ENCODE measurements at regions not wholly inside any gene's neighbourhood (a gene's known extent, or its start where the extent isn't known, plus 50 kb on each side); places are given as distances from the start of the nearest gene placed in this dataset.

- POLR2A ChIA-PET, result no interaction called here
- CTCF ChIA-PET, result no interaction called here
- DNase-seq, result no peak
- WGBS (ENCODE audit: insufficient coverage), result 100% methylated on average over 1 of the region's 1 CpG
- Histone ChIP-seq H3K27ac (ENCODE audit: insufficient read depth in 1 of 2, low read depth in 1 of 2, low read length in 2 of 2, poor library complexity in 1 of 2, severe bottlenecking in 2 of 2) (no peak overlapping the region), H3K9me3 (ENCODE audit: control extremely low read depth in 1 of 5, control insufficient read depth in 4 of 5, insufficient read depth in 2 of 5, low read depth in 1 of 5, low read length in 4 of 5) (peaks cover 0 to 10% (median 0%) of the 10 kb centered on the region in 5 experiments), H3K4me3 (ENCODE audit: control insufficient read depth in 1 of 7, extremely low read depth in 1 of 7, insufficient read depth in 4 of 7, low read depth in 2 of 7, low read length in 6 of 7) (no peak overlapping the region), H3K4me1 (ENCODE audit: control extremely low read depth in 1 of 4, control insufficient read depth in 4 of 4, insufficient read depth in 4 of 4, low read length in 3 of 4) (no peaks in the 10 kb centered on the region), H3K36me3 (ENCODE audit: control insufficient read depth in 4 of 4, insufficient read depth in 4 of 4, low read length in 3 of 4) (no peaks in the 10 kb centered on the region), H3K27me3 (replicated peaks in 2 of 5; ENCODE audit: control insufficient read depth in 4 of 5, insufficient read depth in 5 of 5, low read length in 4 of 5) (no peaks in the 10 kb centered on the region)
Measured at GRCh38 chr10:108721874-108722273, 1201.4 kb downstream of the XPNPEP1 start.

- CTCF ChIA-PET, result interaction anchor here (0.6 kb wide), 1 partner anchor 107 kb away, joined by 3 read pairs; no protein-coding TSS in a partner anchor
- Histone ChIP-seq H3K4me1 (ENCODE audit: control extremely low read depth in 1 of 4, control insufficient read depth in 4 of 4, insufficient read depth in 4 of 4, low read length in 3 of 4) (no peaks in the 10 kb centered on the region), H3K4me3 (ENCODE audit: control insufficient read depth in 1 of 7, extremely low read depth in 1 of 7, insufficient read depth in 4 of 7, low read depth in 2 of 7, low read length in 6 of 7) (no peak overlapping the region), H3K36me3 (ENCODE audit: control insufficient read depth in 4 of 4, insufficient read depth in 4 of 4, low read length in 3 of 4) (no peaks in the 10 kb centered on the region), H3K27me3 (replicated peaks in 2 of 5; ENCODE audit: control insufficient read depth in 4 of 5, insufficient read depth in 5 of 5, low read length in 4 of 5) (no peaks in the 10 kb centered on the region), H3K9me3 (ENCODE audit: control extremely low read depth in 1 of 5, control insufficient read depth in 4 of 5, insufficient read depth in 2 of 5, low read depth in 1 of 5, low read length in 4 of 5) (peaks cover 2 to 20% (median 5%) of the 10 kb centered on the region in 5 experiments), H3K27ac (ENCODE audit: insufficient read depth in 1 of 2, low read depth in 1 of 2, low read length in 2 of 2, poor library complexity in 1 of 2, severe bottlenecking in 2 of 2) (no peak overlapping the region)
- POLR2A ChIA-PET, result no interaction called here
- no peak for DNase-seq
Measured at GRCh38 chr10:108716352-108716751, 1207.0 kb downstream of the XPNPEP1 start.

GRCh38 chr10:108709927-108710722, 1213.2 kb downstream of the XPNPEP1 start:
- no peak for DNase-seq

GRCh38 chr10:108708363-108708762, 1214.9 kb downstream of the XPNPEP1 start:
- H3K4me1 ChIP-seq (ENCODE audit: control extremely low read depth in 1 of 4, control insufficient read depth in 4 of 4, insufficient read depth in 4 of 4, low read length in 3 of 4), result no peaks in the 10 kb centered on the region
- no peak overlapping the region for H3K27ac ChIP-seq (ENCODE audit: insufficient read depth in 1 of 2, low read depth in 1 of 2, low read length in 2 of 2, poor library complexity in 1 of 2, severe bottlenecking in 2 of 2)
- 89% methylated on average over 1 of the region's 4 CpGs for WGBS (ENCODE audit: insufficient coverage)
- peaks cover 0 to 4% (median 2%) of the 10 kb centered on the region in 5 experiments for H3K9me3 ChIP-seq (ENCODE audit: control extremely low read depth in 1 of 5, control insufficient read depth in 4 of 5, insufficient read depth in 2 of 5, low read depth in 1 of 5, low read length in 4 of 5)
- H3K36me3 ChIP-seq (ENCODE audit: control insufficient read depth in 4 of 4, insufficient read depth in 4 of 4, low read length in 3 of 4), result no peaks in the 10 kb centered on the region
- DNase-seq, result no peak
- H3K4me3 ChIP-seq (ENCODE audit: control insufficient read depth in 1 of 7, extremely low read depth in 1 of 7, insufficient read depth in 4 of 7, low read depth in 2 of 7, low read length in 6 of 7), result no peak overlapping the region
- CTCF ChIA-PET, result no interaction called here
- POLR2A ChIA-PET, result no interaction called here
- H3K27me3 ChIP-seq (replicated peaks in 2 of 5; ENCODE audit: control insufficient read depth in 4 of 5, insufficient read depth in 5 of 5, low read length in 4 of 5), result no peaks in the 10 kb centered on the region

More at GRCh38 chr10:108709927-108710722, 1213.2 kb downstream of the XPNPEP1 start:
- WGBS (ENCODE audit: insufficient coverage), result 100% methylated on average over 2 of the region's 5 CpGs
- peaks cover 0 to 11% (median 5%) of the 10 kb centered on the region in 5 experiments for H3K9me3 ChIP-seq (ENCODE audit: control extremely low read depth in 1 of 5, control insufficient read depth in 4 of 5, insufficient read depth in 2 of 5, low read depth in 1 of 5, low read length in 4 of 5)
- no peak overlapping the region for H3K4me3 ChIP-seq (ENCODE audit: control insufficient read depth in 1 of 7, extremely low read depth in 1 of 7, insufficient read depth in 4 of 7, low read depth in 2 of 7, low read length in 6 of 7)
- no peaks in the 10 kb centered on the region for H3K36me3 ChIP-seq (ENCODE audit: control insufficient read depth in 4 of 4, insufficient read depth in 4 of 4, low read length in 3 of 4)
- no peaks in the 10 kb centered on the region for H3K4me1 ChIP-seq (ENCODE audit: control extremely low read depth in 1 of 4, control insufficient read depth in 4 of 4, insufficient read depth in 4 of 4, low read length in 3 of 4)
- ChIA-PET CTCF (no interaction called here), POLR2A (no interaction called here)
- no peak overlapping the region for H3K27ac ChIP-seq (ENCODE audit: insufficient read depth in 1 of 2, low read depth in 1 of 2, low read length in 2 of 2, poor library complexity in 1 of 2, severe bottlenecking in 2 of 2)
- no peaks in the 10 kb centered on the region for H3K27me3 ChIP-seq (replicated peaks in 2 of 5; ENCODE audit: control insufficient read depth in 4 of 5, insufficient read depth in 5 of 5, low read length in 4 of 5)

DNA sequence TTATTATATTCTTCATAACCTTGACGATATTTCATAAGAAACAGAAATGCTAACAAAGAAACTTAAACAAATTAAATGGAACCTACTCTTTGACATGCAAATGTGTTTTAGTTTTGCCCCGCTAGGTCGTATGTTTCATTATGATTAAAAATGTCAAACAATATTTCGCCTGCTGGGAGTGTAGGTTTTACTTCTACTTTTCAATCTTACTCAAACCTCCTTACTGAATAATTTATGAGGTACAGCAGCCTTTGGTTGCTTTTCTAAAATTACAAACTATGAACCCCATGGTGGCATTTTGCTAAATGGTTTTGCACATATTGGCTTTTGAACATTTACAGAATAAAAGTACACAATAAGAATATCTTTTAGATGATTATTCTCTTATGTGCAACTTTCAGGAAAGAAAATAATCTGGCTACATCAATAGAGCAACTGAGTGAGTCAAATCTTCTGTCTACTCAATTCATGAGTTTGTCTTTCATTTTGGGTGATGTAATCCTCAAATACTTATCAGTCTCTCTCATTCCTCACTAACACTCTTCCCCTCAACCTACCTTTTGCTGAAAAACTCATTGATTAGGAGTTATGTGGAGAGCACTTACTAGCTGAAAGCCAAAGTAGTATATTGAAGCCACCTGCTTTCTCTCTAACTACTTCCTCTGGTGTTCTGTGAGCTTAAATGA, 1226.4 kb downstream of the XPNPEP1 start:
- ChIA-PET CTCF (no interaction called here), POLR2A (no interaction called here)
- H3K9me3 ChIP-seq (ENCODE audit: control extremely low read depth in 1 of 5, control insufficient read depth in 4 of 5, insufficient read depth in 2 of 5, low read depth in 1 of 5, low read length in 4 of 5), result no peaks in the 10 kb centered on the region
- H3K4me3 ChIP-seq (ENCODE audit: control insufficient read depth in 1 of 7, extremely low read depth in 1 of 7, insufficient read depth in 4 of 7, low read depth in 2 of 7, low read length in 6 of 7), result no peak overlapping the region
- no CpG with 5 or more reads among the region's 4 CpGs for WGBS (ENCODE audit: insufficient coverage)
- no peak for DNase-seq
- no peaks in the 10 kb centered on the region for H3K4me1 ChIP-seq (ENCODE audit: control extremely low read depth in 1 of 4, control insufficient read depth in 4 of 4, insufficient read depth in 4 of 4, low read length in 3 of 4)
- H3K36me3 ChIP-seq (ENCODE audit: control insufficient read depth in 4 of 4, insufficient read depth in 4 of 4, low read length in 3 of 4), result no peaks in the 10 kb centered on the region
- no peak overlapping the region for H3K27ac ChIP-seq (ENCODE audit: insufficient read depth in 1 of 2, low read depth in 1 of 2, low read length in 2 of 2, poor library complexity in 1 of 2, severe bottlenecking in 2 of 2)
- no peaks in the 10 kb centered on the region for H3K27me3 ChIP-seq (replicated peaks in 2 of 5; ENCODE audit: control insufficient read depth in 4 of 5, insufficient read depth in 5 of 5, low read length in 4 of 5)

GRCh38 chr10:108691126-108691525, 1232.2 kb downstream of the XPNPEP1 start:
- Histone ChIP-seq H3K4me1 (ENCODE audit: control extremely low read depth in 1 of 4, control insufficient read depth in 4 of 4, insufficient read depth in 4 of 4, low read length in 3 of 4) (no peaks in the 10 kb centered on the region), H3K9me3 (ENCODE audit: control extremely low read depth in 1 of 5, control insufficient read depth in 4 of 5, insufficient read depth in 2 of 5, low read depth in 1 of 5, low read length in 4 of 5) (no peaks in the 10 kb centered on the region), H3K36me3 (ENCODE audit: control insufficient read depth in 4 of 4, insufficient read depth in 4 of 4, low read length in 3 of 4) (no peaks in the 10 kb centered on the region), H3K27ac (ENCODE audit: insufficient read depth in 1 of 2, low read depth in 1 of 2, low read length in 2 of 2, poor library complexity in 1 of 2, severe bottlenecking in 2 of 2) (no peak overlapping the region), H3K27me3 (replicated peaks in 2 of 5; ENCODE audit: control insufficient read depth in 4 of 5, insufficient read depth in 5 of 5, low read length in 4 of 5) (no peaks in the 10 kb centered on the region), H3K4me3 (ENCODE audit: control insufficient read depth in 1 of 7, extremely low read depth in 1 of 7, insufficient read depth in 4 of 7, low read depth in 2 of 7, low read length in 6 of 7) (no peak overlapping the region)
- no peak for DNase-seq
- WGBS (ENCODE audit: insufficient coverage), result no CpG with 5 or more reads among the region's 1 CpG
- CTCF ChIA-PET, result no interaction called here
- POLR2A ChIA-PET, result no interaction called here

DNA sequence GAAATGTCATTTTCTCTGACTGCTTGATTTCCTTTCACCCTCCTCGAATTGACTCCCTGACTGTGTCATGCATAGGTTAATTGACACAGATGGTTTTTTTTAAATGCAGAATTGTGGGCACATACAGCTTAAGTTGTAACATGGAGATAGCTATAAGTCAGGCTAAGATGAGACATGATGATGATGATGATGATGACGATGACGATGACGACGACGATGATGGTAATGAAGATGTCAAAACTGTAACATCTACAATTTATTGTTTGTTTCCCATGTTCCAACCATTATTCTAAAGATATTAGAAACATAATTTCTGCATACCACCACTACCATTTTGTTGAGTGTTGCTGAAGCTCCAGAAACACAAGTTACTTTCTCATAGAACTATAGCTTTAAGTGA, 1232.8 kb downstream of the XPNPEP1 start:
- no peaks in the 10 kb centered on the region for H3K27me3 ChIP-seq (replicated peaks in 2 of 5; ENCODE audit: control insufficient read depth in 4 of 5, insufficient read depth in 5 of 5, low read length in 4 of 5)
- no peaks in the 10 kb centered on the region for H3K9me3 ChIP-seq (ENCODE audit: control extremely low read depth in 1 of 5, control insufficient read depth in 4 of 5, insufficient read depth in 2 of 5, low read depth in 1 of 5, low read length in 4 of 5)
- ChIA-PET CTCF (no interaction called here), POLR2A (no interaction called here)
- H3K36me3 ChIP-seq (ENCODE audit: control insufficient read depth in 4 of 4, insufficient read depth in 4 of 4, low read length in 3 of 4), result no peaks in the 10 kb centered on the region
- no peaks in the 10 kb centered on the region for H3K4me1 ChIP-seq (ENCODE audit: control extremely low read depth in 1 of 4, control insufficient read depth in 4 of 4, insufficient read depth in 4 of 4, low read length in 3 of 4)
- WGBS (ENCODE audit: insufficient coverage), result no CpG with 5 or more reads among the region's 6 CpGs
- H3K4me3 ChIP-seq (ENCODE audit: control insufficient read depth in 1 of 7, extremely low read depth in 1 of 7, insufficient read depth in 4 of 7, low read depth in 2 of 7, low read length in 6 of 7), result no peak overlapping the region
- no peak overlapping the region for H3K27ac ChIP-seq (ENCODE audit: insufficient read depth in 1 of 2, low read depth in 1 of 2, low read length in 2 of 2, poor library complexity in 1 of 2, severe bottlenecking in 2 of 2)
- DNase-seq, result no peak

All from common myeloid progenitor, CD34-positive (primary cell).